Left cardiac atrium (tissue), 4 donors: ENCODE measurements at regions not wholly inside any gene's neighbourhood (a gene's known extent, or its start where the extent isn't known, plus 50 kb on each side); places are given as distances from the start of the nearest gene placed in this dataset.

Source experiments
- ATAC-seq, 2 donors: fragments of 200-7000 bp; cut with Tn5 transposase; one replicate each; pipeline ENCODE4 v1.9.1; 2020; ENCODE audit warnings: mild to moderate bottlenecking in 2 of 2, moderate library complexity in 2 of 2
- DNase-seq: peaks from one replicate; pipeline ENCODE4 v3.0.0-alpha.2; 2020
- intact Hi-C, 2 donors: fragments of 100-400 bp; cut with DNase I; formaldehyde crosslinking; loops; one replicate each; pipeline versions ENCODE4 v1.14.1 to v1.15.1; 2022 to 2023
- donor health status: DM: no; HTN: yes; CAD: no.
- donor health status: DM: no; HTN: yes; CAD: no; lungs with severe emphysema.
- donor health status: DM: yes; HTN: yes; CAD: no.
- donor health status: Dilated cardiomyopathy.

GRCh38 chr6:141653590-141653989 is 479.1 kb upstream of the GJE1 start:
- intact Hi-C loops: no loop called here
- DNase-seq (no peak), ATAC-seq (no peak)

- DNase-seq (no peak), ATAC-seq (no peak)
- intact Hi-C loops: no loop called here
These were observed 490.8 kb upstream of the GJE1 start for GRCh38 chr6:141641951-141642350.

- no peak for ATAC-seq
- DNase-seq: no peak
- intact Hi-C loops: no loop called here
These were observed 491.3 kb upstream of the GJE1 start for GRCh38 chr6:141641406-141641805.

- intact Hi-C loops: no loop called here
- ATAC-seq (no peak), DNase-seq (no peak)
These were observed 497.1 kb upstream of the GJE1 start for GRCh38 chr6:141635621-141636020.

- intact Hi-C loops: no loop called here
- DNase-seq: no peak
- ATAC-seq: no peak
These were observed 498.5 kb upstream of the GJE1 start for GRCh38 chr6:141634269-141634668.

- ATAC-seq: no peak
- DNase-seq: no peak
- intact Hi-C loops: no loop called here
These were observed 508.4 kb upstream of the GJE1 start for GRCh38 chr6:141624301-141624700.

GRCh38 chr6:141618180-141618581 is 514.5 kb upstream of the GJE1 start:
- intact Hi-C loops: no loop called here
- no peak for DNase-seq

GRCh38 chr6:141610741-141611140 is 522.0 kb upstream of the GJE1 start:
- DNase-seq: no peak
- ATAC-seq: no peak
- intact Hi-C loops: no loop called here

More at GRCh38 chr6:141618180-141618581, 514.5 kb upstream of the GJE1 start:
- no peak for ATAC-seq

- no peak for ATAC-seq
- no peak for DNase-seq
- intact Hi-C loops: no loop called here
These were observed 524.8 kb upstream of the GJE1 start for GRCh38 chr6:141607956-141608355.

GRCh38 chr6:141598487-141598886 is 534.2 kb upstream of the GJE1 start:
- intact Hi-C loops: no loop called here
- DNase-seq: no peak
- no peak for ATAC-seq

- DNase-seq (no peak), ATAC-seq (no peak)
- intact Hi-C loops: no loop called here
These were observed 537.9 kb upstream of the GJE1 start for GRCh38 chr6:141594874-141595273.

GRCh38 chr6:141593311-141593710 is 539.4 kb upstream of the GJE1 start:
- no peak for ATAC-seq
- DNase-seq: no peak
- intact Hi-C loops: no loop called here

- intact Hi-C loops: no loop called here
- DNase-seq (no peak), ATAC-seq (no peak)
These were observed 545.1 kb upstream of the GJE1 start for GRCh38 chr6:141587482-141588266.

GRCh38 chr6:141580988-141581552 is 551.7 kb upstream of the GJE1 start:
- ATAC-seq (no peak), DNase-seq (no peak)
- intact Hi-C loops: no loop called here

- no peak for ATAC-seq
- intact Hi-C loops: no loop called here
- DNase-seq: no peak
These were observed 552.6 kb upstream of the GJE1 start for GRCh38 chr6:141580131-141580530.

GRCh38 chr6:141576751-141577150 is 556.0 kb upstream of the GJE1 start:
- ATAC-seq (no peak), DNase-seq (no peak)
- intact Hi-C loops: no loop called here

- ATAC-seq (peak; percentile 92 to 96), DNase-seq (peak; percentile 53)
- intact Hi-C loops: loop anchor here in 1 of 2 donors (5.0 kb wide), 1 partner anchor 246 kb away; no protein-coding TSS in a partner anchor
These were observed 569.6 kb upstream of the GJE1 start for GRCh38 chr6:141562851-141563763.

- intact Hi-C loops: loop anchor here in 1 of 2 donors (5.0 kb wide), 1 partner anchor 245 kb away; no protein-coding TSS in a partner anchor
- ATAC-seq (peak; percentile 80 to 89), DNase-seq (peak; percentile 56)
These were observed 570.4 kb upstream of the GJE1 start for GRCh38 chr6:141562186-141562811.

GRCh38 chr6:141561154-141561553 is 571.6 kb upstream of the GJE1 start:
- ATAC-seq (no peak), DNase-seq (no peak)
- intact Hi-C loops: loop anchor here in 1 of 2 donors (5.0 kb wide), 1 partner anchor 244 kb away; no protein-coding TSS in a partner anchor
